Right atrium auricular region (tissue), 2 donors: ENCODE measurements at regions not wholly inside any gene's neighbourhood (a gene's known extent, or its start where the extent isn't known, plus 50 kb on each side); places are given as distances from the start of the nearest gene placed in this dataset.
A peak's percentile ranks its signal among the peaks of the same experiment; 100 is the strongest.

ENCODE experiments used
- DNase-seq: peaks from one replicate; pipeline ENCODE4 v3.0.0-alpha.2; 2019; ENCODE audit warnings: low spot score
- H3K27ac ChIP-seq, 2 donors: fragments of 200-600 bp; sonication (generic); 1 replicate in 1 of 2; 2 replicates in 1 of 2; pipeline ENCODE4 v1.5.1; 2016 to 2019
- H3K27me3 ChIP-seq, 2 donors: fragments of 200-600 bp; sonication (generic); one replicate each; pipeline versions ENCODE4 v1.5.1 to v1.6.0; 2017 to 2019
- H3K36me3 ChIP-seq: fragments of 200-600 bp; sonication (generic); one replicate; pipeline ENCODE4 v1.5.1; 2016
- H3K4me1 ChIP-seq, 2 donors: fragments of 200-600 bp; sonication (generic); one replicate each; pipeline versions ENCODE4 v1.5.1 to v1.6.0; 2017 to 2019
- H3K4me3 ChIP-seq, 2 donors: fragments of 200-600 bp; sonication (generic); 1 replicate in 1 of 2; 2 replicates in 1 of 2; pipeline ENCODE4 v1.5.1; 2017 to 2019; ENCODE audit warnings: mild to moderate bottlenecking in 1 of 2, moderate library complexity in 1 of 2
- H3K9me3 ChIP-seq, 2 donors: fragments of 200-600 bp; sonication (generic); one replicate each; pipeline ENCODE4 v1.5.1; 2019
- CTCF ChIP-seq, 2 donors: fragments of 200-600 bp; sonication (generic); IDR thresholded peaks; one replicate each; pipeline ENCODE4 v1.5.1; 2019; ENCODE audit warnings: antibody characterized with exemption in 2 of 2

GRCh38 chr3:117018655-117019054, 309.1 kb downstream of the TUSC7 start:
- no peak overlapping the region for H3K27ac ChIP-seq
- no peak for DNase-seq
- no peak overlapping the region for H3K4me3 ChIP-seq
- H3K4me1 ChIP-seq: no peaks in the 10 kb centered on the region
- no peaks in the 10 kb centered on the region for H3K36me3 ChIP-seq
- no peaks in the 10 kb centered on the region for H3K9me3 ChIP-seq
- no peaks in the 10 kb centered on the region for H3K27me3 ChIP-seq
- no peak for TF ChIP-seq CTCF (IDR thresholded peaks at IDR 0.05)

DNA sequence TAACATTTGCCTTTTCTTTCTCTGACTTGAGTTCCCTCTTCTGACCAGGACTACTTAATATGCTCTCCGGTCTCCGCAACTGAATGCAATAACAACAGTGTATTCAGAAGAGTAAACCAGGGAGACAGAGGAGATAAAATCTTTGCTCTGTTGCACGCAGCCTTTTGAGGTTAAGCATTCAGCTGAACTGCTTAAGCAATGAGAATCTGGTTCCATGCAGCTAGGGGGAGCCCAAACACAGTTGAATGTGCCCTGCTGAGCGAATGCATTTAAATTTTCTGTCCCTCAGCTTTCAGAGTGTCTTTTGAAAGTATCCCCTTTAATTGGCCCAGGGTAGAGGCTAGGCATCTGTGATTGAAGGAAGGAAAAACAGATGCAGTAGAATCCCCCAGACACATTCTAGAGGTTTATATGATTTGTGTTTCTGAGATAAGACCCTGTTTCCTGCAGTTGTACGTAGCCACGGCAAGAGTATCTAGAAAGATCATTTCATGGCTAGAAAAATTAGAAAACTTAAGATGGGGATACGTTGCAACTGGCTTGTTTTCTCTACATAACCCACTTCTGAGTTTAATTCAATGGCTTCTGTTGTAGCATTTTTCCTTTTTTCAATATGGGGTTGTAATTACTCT, 309.6 kb downstream of the TUSC7 start:
- Histone ChIP-seq H3K4me3 (no peak overlapping the region), H3K36me3 (no peaks in the 10 kb centered on the region), H3K27ac (no peak overlapping the region), H3K4me1 (no peaks in the 10 kb centered on the region), H3K9me3 (no peaks in the 10 kb centered on the region), H3K27me3 (no peaks in the 10 kb centered on the region)
- peak; percentile 43 to 78 for TF ChIP-seq CTCF (IDR thresholded peaks at IDR 0.05)
- DNase-seq: peak; percentile 61

DNA sequence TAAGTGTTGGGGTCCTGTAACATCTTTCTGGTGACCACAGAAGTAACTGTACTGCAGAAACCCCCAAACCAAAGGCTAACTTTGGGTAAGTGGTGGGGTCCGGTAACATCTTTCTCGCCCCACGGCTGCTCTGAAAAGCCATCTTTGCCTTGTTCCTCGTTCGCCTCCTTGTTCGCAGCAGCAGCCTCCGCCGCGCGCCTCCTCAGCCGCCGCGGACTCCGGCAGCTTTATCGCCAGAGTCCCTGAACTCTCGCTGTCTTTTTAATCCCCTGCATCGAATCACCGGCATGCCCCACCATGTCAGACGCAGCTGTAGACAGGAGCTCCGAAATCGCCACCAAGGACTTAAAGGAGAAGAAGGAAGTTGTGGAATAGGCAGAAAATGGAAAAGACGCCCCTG, 316.8 kb downstream of the TUSC7 start:
- Histone ChIP-seq H3K36me3 (no peaks in the 10 kb centered on the region), H3K27me3 (no peaks in the 10 kb centered on the region), H3K4me3 (no peak overlapping the region), H3K4me1 (no peaks in the 10 kb centered on the region), H3K27ac (no peak overlapping the region), H3K9me3 (no peaks in the 10 kb centered on the region)
- DNase-seq: no peak
- TF ChIP-seq CTCF (IDR thresholded peaks at IDR 0.05): no peak

GRCh38 chr3:117035745-117036144, 326.2 kb downstream of the TUSC7 start:
- no peaks in the 10 kb centered on the region for H3K36me3 ChIP-seq
- DNase-seq: no peak
- no peak overlapping the region for H3K27ac ChIP-seq
- H3K27me3 ChIP-seq: no peaks in the 10 kb centered on the region
- H3K9me3 ChIP-seq: no peaks in the 10 kb centered on the region
- TF ChIP-seq CTCF (IDR thresholded peaks at IDR 0.05): no peak
- peaks cover 0 to 7% of the 10 kb centered on the region in 2 donors for H3K4me1 ChIP-seq
- no peak overlapping the region for H3K4me3 ChIP-seq

- Histone ChIP-seq H3K4me1 (peaks cover 0 to 7% of the 10 kb centered on the region in 2 donors), H3K27ac (peak overlapping the region in 1 of 2 donors; percentile 23), H3K36me3 (no peaks in the 10 kb centered on the region), H3K4me3 (no peak overlapping the region), H3K27me3 (no peaks in the 10 kb centered on the region), H3K9me3 (no peaks in the 10 kb centered on the region)
- peak; percentile 69 for DNase-seq
- TF ChIP-seq CTCF (IDR thresholded peaks at IDR 0.05): no peak
These were observed 326.8 kb downstream of the TUSC7 start for GRCh38 chr3:117036259-117036799.

DNA sequence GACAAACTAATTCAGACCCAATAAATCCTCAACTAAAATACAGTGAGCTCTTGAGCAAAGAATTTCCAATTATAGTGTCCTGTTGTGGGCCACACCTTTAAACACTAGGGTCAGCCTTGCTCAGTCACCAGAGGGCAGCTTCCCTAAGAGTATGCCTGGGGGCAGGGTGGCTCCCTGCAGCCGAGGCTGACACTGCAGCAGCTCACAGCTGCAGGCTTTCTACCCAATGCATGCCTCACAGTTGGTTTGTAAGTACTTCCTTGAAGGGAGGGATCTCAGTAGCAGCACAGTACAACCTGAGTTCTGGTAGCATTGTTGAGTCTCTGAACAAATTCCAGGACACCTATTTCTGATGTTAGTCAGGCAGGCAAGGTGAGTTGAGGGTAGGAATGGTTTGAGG, 335.6 kb downstream of the TUSC7 start:
- no peaks in the 10 kb centered on the region for H3K9me3 ChIP-seq
- H3K4me1 ChIP-seq: no peaks in the 10 kb centered on the region
- TF ChIP-seq CTCF (IDR thresholded peaks at IDR 0.05): no peak
- H3K27me3 ChIP-seq: no peaks in the 10 kb centered on the region
- no peak for DNase-seq
- H3K4me3 ChIP-seq: no peak overlapping the region
- no peaks in the 10 kb centered on the region for H3K36me3 ChIP-seq
- no peak overlapping the region for H3K27ac ChIP-seq
